Astrocyte (in vitro differentiated cells and primary cell): ENCODE measurements at regions not wholly inside any gene's neighbourhood (a gene's known extent, or its start where the extent isn't known, plus 50 kb on each side); places are given as distances from the start of the nearest gene placed in this dataset.

ENCODE experiments used
- DNase-seq: peaks from one replicate; pipeline ENCODE4 v3.0.0-alpha.2; 2010; ENCODE audit warnings: low read depth
- FAIRE-seq: peaks from 2 replicates; lab custom pipeline; 2011; peaks lifted over from hg19 to GRCh38; lab: Jason Lieb, UNC
- H2AFZ ChIP-seq: 2 replicates; pipeline ENCODE4 v1.6.0; 2012; ENCODE audit warnings: low read depth, low read length, inconsistent platforms
- H3K27ac ChIP-seq: 2 replicates; pipeline ENCODE4 v1.5.1; 2011; ENCODE audit warnings: low read depth, low read length, inconsistent platforms
- H3K27me3 ChIP-seq: 2 replicates; pipeline ENCODE4 v1.6.0; 2011; ENCODE audit warnings: low read length, inconsistent platforms; ENCODE audit not compliant: insufficient read depth
- H3K36me3 ChIP-seq: 2 replicates; pipeline ENCODE4 v1.5.1; 2011; ENCODE audit warnings: low read length, inconsistent platforms; ENCODE audit not compliant: insufficient read depth
- H3K4me1 ChIP-seq: 2 replicates; pipeline ENCODE4 v1.5.1; 2011; ENCODE audit warnings: low read length, inconsistent platforms; ENCODE audit not compliant: insufficient read depth
- H3K4me2 ChIP-seq: 2 replicates; pipeline ENCODE4 v1.6.0; 2012; ENCODE audit warnings: low read length, inconsistent platforms
- H3K4me3 ChIP-seq: 2 replicates; pipeline ENCODE4 v1.5.1; 2011; ENCODE audit warnings: low read depth, mild to moderate bottlenecking, low read length, inconsistent platforms; ENCODE audit not compliant: insufficient read depth
- H3K79me2 ChIP-seq: 2 replicates; pipeline ENCODE4 v1.6.0; 2012; ENCODE audit warnings: mild to moderate bottlenecking, low read length, inconsistent platforms; ENCODE audit not compliant: insufficient read depth
- H3K9ac ChIP-seq: 2 replicates; pipeline ENCODE4 v1.6.0; 2012; ENCODE audit warnings: mild to moderate bottlenecking, low read length, inconsistent platforms
- H3K9me3 ChIP-seq: 2 replicates; pipeline ENCODE4 v1.5.1; 2012; ENCODE audit warnings: low read depth, mild to moderate bottlenecking, low read length, inconsistent platforms; ENCODE audit not compliant: insufficient read depth
- H4K20me1 ChIP-seq: 2 replicates; pipeline ENCODE4 v1.6.0; 2012; ENCODE audit warnings: low read length, inconsistent platforms; ENCODE audit not compliant: insufficient read depth
- H3K27ac Mint-ChIP-seq: one replicate; pipeline ENCODE4 v1.8.0; 2021; ENCODE audit warnings: mild to moderate bottlenecking, mixed read lengths; ENCODE audit not compliant: unreplicated experiment
- H3K27me3 Mint-ChIP-seq: one replicate; pipeline ENCODE4 v1.8.0; 2021; ENCODE audit warnings: low read depth, mixed read lengths; ENCODE audit not compliant: unreplicated experiment
- H3K36me3 Mint-ChIP-seq: one replicate; pipeline ENCODE4 v1.8.0; 2021; ENCODE audit warnings: low read depth, mixed read lengths; ENCODE audit not compliant: unreplicated experiment
- H3K4me1 Mint-ChIP-seq: one replicate; pipeline ENCODE4 v1.8.0; 2021; ENCODE audit warnings: low read depth, mixed read lengths; ENCODE audit not compliant: unreplicated experiment
- H3K4me3 Mint-ChIP-seq: one replicate; pipeline ENCODE4 v1.8.0; 2021; ENCODE audit warnings: mild to moderate bottlenecking, moderate library complexity, mixed read lengths; ENCODE audit not compliant: unreplicated experiment
- H3K9me3 Mint-ChIP-seq: one replicate; pipeline ENCODE4 v1.8.0; 2021; ENCODE audit warnings: mild to moderate bottlenecking, mixed read lengths; ENCODE audit not compliant: unreplicated experiment
- EZH2 ChIP-seq: IDR thresholded peaks from 2 replicates; pipeline ENCODE4 v1.6.1; 2012; ENCODE audit warnings: mild to moderate bottlenecking, low read length, inconsistent platforms; ENCODE audit not compliant: insufficient read depth
- TF ChIP-seq, protein P1 (sequence below): IDR thresholded peaks from 2 replicates; pipeline ENCODE4 v1.5.1; 2011; ENCODE audit warnings: low read depth, mild to moderate bottlenecking, inconsistent platforms, low read length, moderate library complexity; ENCODE audit not compliant: insufficient read depth

DNA sequence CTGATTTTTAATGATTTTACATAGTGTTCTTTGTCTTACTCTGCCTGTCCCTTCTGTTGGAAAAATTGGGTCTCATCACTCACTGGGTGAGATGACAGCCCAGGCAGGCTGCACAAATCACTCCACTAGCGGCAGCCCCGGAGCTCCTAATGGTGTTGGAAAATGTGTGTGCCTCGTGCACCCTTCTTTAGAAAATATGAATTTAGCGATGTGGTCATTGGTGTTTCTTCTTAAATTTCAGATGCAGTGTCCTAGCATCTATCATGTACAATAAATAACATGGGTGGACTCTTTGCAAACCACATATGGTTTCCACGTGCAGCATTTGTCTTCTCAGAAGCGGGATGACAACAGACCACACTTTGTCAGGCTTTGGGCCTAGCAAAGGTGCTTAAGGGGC, 194.2 kb downstream of the ACKR3 start:
- no peak for FAIRE-seq
- H3K36me3 Mint-ChIP-seq, result peaks cover 2% of the 10 kb centered on the region

DNA sequence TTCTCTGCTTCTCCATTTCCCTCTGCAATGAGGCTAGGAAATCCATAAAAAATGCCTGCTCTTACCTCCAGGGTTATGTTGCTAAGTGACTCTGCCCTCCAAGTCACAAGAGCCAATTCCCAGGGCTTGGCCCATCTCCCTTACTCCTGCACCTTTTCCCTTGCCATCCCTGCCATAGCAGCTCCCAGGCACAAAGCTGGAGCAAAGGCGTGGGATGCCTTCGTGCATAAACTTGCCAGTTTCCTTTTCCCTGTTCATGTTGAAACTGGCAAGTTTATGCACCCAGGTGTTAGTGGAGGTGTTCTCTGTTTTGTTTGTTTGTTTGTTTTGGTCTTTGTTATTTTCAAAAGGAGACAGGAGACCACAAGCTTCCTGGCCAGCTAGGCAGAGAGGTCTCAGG, 195.1 kb downstream of the ACKR3 start:
- Histone ChIP-seq H3K27ac (no peak overlapping the region), H3K79me2 (no peaks in the 10 kb centered on the region), H3K9me3 (peaks cover 17% of the 10 kb centered on the region), H3K27me3 (no peaks in the 10 kb centered on the region), H3K9ac (no peak overlapping the region), H3K36me3 (no peaks in the 10 kb centered on the region), H3K4me1 (peaks cover 21% of the 10 kb centered on the region), H3K4me3 (no peak overlapping the region), H2AFZ (no peak overlapping the region), H4K20me1 (no peaks in the 10 kb centered on the region), H3K4me2 (no peak overlapping the region)
- H3K4me1 Mint-ChIP-seq, result peaks cover 18% of the 10 kb centered on the region
- peaks cover 20% of the 10 kb centered on the region for H3K9me3 Mint-ChIP-seq
- H3K4me3 Mint-ChIP-seq, result no peak overlapping the region
- H3K27ac Mint-ChIP-seq, result no peak overlapping the region
- TF ChIP-seq EZH2, result no peak
- TF ChIP-seq, protein P1, sequence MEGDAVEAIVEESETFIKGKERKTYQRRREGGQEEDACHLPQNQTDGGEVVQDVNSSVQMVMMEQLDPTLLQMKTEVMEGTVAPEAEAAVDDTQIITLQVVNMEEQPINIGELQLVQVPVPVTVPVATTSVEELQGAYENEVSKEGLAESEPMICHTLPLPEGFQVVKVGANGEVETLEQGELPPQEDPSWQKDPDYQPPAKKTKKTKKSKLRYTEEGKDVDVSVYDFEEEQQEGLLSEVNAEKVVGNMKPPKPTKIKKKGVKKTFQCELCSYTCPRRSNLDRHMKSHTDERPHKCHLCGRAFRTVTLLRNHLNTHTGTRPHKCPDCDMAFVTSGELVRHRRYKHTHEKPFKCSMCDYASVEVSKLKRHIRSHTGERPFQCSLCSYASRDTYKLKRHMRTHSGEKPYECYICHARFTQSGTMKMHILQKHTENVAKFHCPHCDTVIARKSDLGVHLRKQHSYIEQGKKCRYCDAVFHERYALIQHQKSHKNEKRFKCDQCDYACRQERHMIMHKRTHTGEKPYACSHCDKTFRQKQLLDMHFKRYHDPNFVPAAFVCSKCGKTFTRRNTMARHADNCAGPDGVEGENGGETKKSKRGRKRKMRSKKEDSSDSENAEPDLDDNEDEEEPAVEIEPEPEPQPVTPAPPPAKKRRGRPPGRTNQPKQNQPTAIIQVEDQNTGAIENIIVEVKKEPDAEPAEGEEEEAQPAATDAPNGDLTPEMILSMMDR, result no peak
- no peak for DNase-seq
- no peak for FAIRE-seq
- H3K36me3 Mint-ChIP-seq, result peaks cover 2% of the 10 kb centered on the region
- peaks cover 4% of the 10 kb centered on the region for H3K27me3 Mint-ChIP-seq

More for the DNA sequence above, 194.2 kb downstream of the ACKR3 start:
- Histone ChIP-seq H3K79me2 (no peaks in the 10 kb centered on the region), H3K36me3 (no peaks in the 10 kb centered on the region), H3K4me1 (peaks cover 12% of the 10 kb centered on the region), H3K4me2 (no peak overlapping the region), H3K27ac (no peak overlapping the region), H4K20me1 (no peaks in the 10 kb centered on the region), H2AFZ (no peak overlapping the region), H3K27me3 (no peaks in the 10 kb centered on the region), H3K9me3 (peaks cover 17% of the 10 kb centered on the region), H3K4me3 (no peak overlapping the region), H3K9ac (no peak overlapping the region)
- H3K4me3 Mint-ChIP-seq, result no peak overlapping the region
- H3K27me3 Mint-ChIP-seq, result peaks cover 5% of the 10 kb centered on the region
- peaks cover 9% of the 10 kb centered on the region for H3K4me1 Mint-ChIP-seq
- DNase-seq, result no peak
- H3K27ac Mint-ChIP-seq, result no peak overlapping the region
- no peak for TF ChIP-seq EZH2
- TF ChIP-seq, protein P1, result no peak
- H3K9me3 Mint-ChIP-seq, result peaks cover 20% of the 10 kb centered on the region

DNA sequence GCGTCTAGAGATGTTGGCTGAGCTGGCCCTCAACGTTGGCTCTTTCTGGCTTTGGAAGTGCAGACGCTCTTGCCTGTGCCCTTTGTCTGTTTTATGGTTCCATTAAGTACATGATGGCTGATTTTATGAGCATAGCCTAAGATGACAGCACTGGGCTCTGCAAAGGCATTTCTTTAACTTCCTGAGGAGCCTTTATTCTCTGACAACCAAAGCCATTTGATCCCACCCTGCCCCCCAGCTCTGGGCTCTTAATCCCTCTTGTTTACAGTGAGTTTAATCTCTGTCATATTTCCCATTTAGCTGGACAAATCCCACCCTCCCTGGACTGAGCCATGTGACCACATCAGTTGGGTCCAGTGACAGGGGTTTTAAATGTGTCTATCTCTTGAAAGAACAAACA, 195.9 kb downstream of the ACKR3 start:
- no peak for FAIRE-seq
- Mint-ChIP-seq H3K27ac (peak overlapping the region; percentile 71), H3K4me3 (no peak overlapping the region)

More for the DNA sequence above, 195.9 kb downstream of the ACKR3 start:
- Histone ChIP-seq H3K4me1 (peaks cover 25% of the 10 kb centered on the region), H3K27me3 (no peaks in the 10 kb centered on the region), H3K4me2 (no peak overlapping the region), H3K79me2 (no peaks in the 10 kb centered on the region), H3K9ac (no peak overlapping the region), H2AFZ (no peak overlapping the region), H3K36me3 (no peaks in the 10 kb centered on the region), H3K9me3 (peaks cover 17% of the 10 kb centered on the region), H4K20me1 (no peaks in the 10 kb centered on the region), H3K27ac (no peak overlapping the region), H3K4me3 (no peak overlapping the region)
- no peak for TF ChIP-seq EZH2
- TF ChIP-seq, protein P1, result no peak
- no peaks in the 10 kb centered on the region for H3K27me3 Mint-ChIP-seq
- peaks cover 20% of the 10 kb centered on the region for H3K9me3 Mint-ChIP-seq
- no peak for DNase-seq
- peaks cover 25% of the 10 kb centered on the region for H3K4me1 Mint-ChIP-seq
- peaks cover 2% of the 10 kb centered on the region for H3K36me3 Mint-ChIP-seq
